Stimulated activated CD4-positive, alpha-beta T cell treated with anti-CD3 and anti-CD28 coated beads, Interleukin-15, amount 100 ng/mL, for 24 hours (primary cell): ENCODE measurements at regions not wholly inside any gene's neighbourhood (a gene's known extent, or its start where the extent isn't known, plus 50 kb on each side); places are given as distances from the start of the nearest gene placed in this dataset.
A peak's percentile ranks its signal among the peaks of the same experiment; 100 is the strongest.
"Not testable (repeated sequence)": the region's sequence is repeated elsewhere in the genome, so short reads cannot be mapped to it uniquely, and the experiment has no call there.

Experiments used
- DNase-seq: peaks from one replicate; pipeline ENCODE4 v3.0.0-alpha.2; 2020

- DNase-seq: no peak
These were observed 115.7 kb upstream of the S1PR3 start for GRCh38 chr9:88875400-88876120.

- DNase-seq: no peak
These were observed 111.1 kb upstream of the S1PR3 start for GRCh38 chr9:88880199-88880598.

- not testable (repeated sequence) for DNase-seq
These were observed 107.0 kb upstream of the S1PR3 start for GRCh38 chr9:88884291-88884690.

GRCh38 chr9:88886762-88887161, 104.5 kb upstream of the S1PR3 start:
- not testable (repeated sequence) for DNase-seq

DNA sequence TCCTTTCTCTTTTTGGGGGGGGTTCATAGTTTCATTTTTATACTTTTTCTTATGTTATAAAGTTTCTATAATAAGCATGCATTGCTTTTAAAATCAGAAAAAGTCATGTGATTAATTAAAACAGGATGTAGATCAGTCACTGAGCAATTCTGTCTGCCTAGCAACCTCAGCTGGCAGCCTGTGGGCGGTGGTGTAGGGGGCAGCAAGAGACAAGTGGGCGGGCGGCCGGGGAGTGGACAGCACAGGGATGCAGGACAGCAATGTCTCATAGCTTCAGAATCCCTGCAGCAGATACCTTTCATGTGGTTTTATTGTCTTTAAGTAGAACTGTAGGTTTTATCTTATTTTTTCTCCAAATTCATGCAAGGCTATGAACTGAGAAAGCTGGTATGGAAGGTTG, 101.9 kb upstream of the S1PR3 start:
- no peak for DNase-seq

GRCh38 chr9:88890546-88890945, 100.7 kb upstream of the S1PR3 start:
- DNase-seq: no peak

DNA sequence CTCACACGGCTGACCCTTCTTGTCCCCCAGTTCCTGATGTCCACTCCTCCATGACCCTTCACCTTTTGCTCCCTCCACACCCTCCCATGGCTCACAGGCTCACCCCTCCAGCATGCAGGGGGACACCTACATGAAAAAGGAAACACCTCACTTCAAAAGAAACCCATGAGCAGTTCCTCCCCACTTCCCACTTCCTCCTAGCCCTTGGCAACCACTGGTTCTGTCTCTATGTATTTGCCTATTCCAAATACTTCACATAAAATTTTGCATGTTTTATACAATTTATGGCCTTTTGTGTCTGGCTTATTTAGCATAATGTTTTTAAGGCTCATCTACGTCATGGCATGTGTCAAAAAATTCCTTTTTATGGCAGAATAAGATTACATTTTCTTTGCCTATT, 100.2 kb upstream of the S1PR3 start:
- no peak for DNase-seq

GRCh38 chr9:88892724-88893123, 98.5 kb upstream of the S1PR3 start:
- DNase-seq: no peak

DNA sequence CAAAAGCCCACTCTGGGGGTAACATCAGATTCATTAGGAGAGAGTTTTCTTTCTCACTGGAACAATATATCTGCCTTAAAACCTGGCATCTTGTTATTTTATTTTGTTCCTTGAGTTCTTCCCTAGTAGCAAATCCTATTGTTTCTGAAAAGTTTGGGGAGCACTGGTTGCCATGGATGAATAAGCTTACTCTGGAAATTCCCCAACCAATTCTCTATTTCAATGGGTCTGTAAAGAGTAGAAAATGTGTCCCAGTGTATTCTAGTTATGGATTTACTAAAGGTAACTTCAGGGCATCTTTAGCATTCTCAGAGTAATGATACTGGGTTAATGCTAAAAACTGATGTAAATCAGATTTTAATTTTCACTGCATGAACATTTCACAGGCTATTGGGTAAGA, 94.2 kb upstream of the S1PR3 start:
- DNase-seq: no peak

- DNase-seq: no peak
These were observed 93.1 kb upstream of the S1PR3 start for GRCh38 chr9:88898039-88898720.

GRCh38 chr9:88905506-88905905, 85.8 kb upstream of the S1PR3 start:
- no peak for DNase-seq

- no peak for DNase-seq
These were observed 75.4 kb upstream of the S1PR3 start for GRCh38 chr9:88915916-88916315.

DNA sequence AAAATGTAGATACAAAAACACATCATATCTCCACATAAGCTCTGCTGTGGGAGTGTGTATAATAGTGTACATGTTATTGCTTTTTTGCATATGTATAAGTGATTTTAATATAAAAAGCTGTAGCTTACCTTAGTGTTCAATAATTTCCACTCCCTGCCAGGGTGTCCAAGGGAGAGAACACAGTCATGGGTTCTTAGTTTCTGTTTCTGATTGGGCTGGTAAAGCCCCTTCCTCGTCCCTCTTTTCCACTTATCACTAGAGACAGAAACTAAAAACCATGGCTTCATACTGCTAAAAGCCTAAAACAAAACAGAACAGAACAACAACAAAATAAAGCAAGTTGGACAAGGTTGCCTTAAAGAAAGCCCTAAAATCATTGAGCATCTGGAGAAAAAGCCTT, 74.4 kb upstream of the S1PR3 start:
- no peak for DNase-seq

DNA sequence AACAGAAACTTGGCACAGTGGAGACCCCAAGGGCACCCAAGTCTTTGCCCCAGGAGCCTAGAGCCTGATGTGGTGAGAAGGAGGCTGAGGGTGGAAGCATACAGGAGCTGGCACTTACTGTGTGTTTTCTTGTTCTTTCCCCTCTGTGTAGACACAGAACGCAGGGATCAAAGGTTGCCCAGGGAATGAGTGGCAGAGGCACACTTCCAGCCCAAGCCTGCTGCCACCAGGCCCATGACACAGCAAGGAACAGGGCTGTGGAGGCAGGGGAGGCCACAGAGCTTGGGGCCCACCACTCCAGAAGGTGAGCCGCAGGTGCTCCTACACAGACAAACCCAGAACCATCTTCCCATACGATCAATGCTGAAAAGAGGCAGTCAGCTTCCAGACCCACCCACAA, 73.9 kb upstream of the S1PR3 start:
- no peak for DNase-seq

- DNase-seq: not testable (repeated sequence)
These were observed 72.7 kb upstream of the S1PR3 start for GRCh38 chr9:88918537-88918936.

GRCh38 chr9:88920645-88921044, 70.6 kb upstream of the S1PR3 start:
- no peak for DNase-seq

- DNase-seq: peak; percentile 70
These were observed 69.2 kb upstream of the S1PR3 start for GRCh38 chr9:88922091-88922490.

- no peak for DNase-seq
These were observed 68.2 kb upstream of the S1PR3 start for GRCh38 chr9:88923092-88923491.

DNA sequence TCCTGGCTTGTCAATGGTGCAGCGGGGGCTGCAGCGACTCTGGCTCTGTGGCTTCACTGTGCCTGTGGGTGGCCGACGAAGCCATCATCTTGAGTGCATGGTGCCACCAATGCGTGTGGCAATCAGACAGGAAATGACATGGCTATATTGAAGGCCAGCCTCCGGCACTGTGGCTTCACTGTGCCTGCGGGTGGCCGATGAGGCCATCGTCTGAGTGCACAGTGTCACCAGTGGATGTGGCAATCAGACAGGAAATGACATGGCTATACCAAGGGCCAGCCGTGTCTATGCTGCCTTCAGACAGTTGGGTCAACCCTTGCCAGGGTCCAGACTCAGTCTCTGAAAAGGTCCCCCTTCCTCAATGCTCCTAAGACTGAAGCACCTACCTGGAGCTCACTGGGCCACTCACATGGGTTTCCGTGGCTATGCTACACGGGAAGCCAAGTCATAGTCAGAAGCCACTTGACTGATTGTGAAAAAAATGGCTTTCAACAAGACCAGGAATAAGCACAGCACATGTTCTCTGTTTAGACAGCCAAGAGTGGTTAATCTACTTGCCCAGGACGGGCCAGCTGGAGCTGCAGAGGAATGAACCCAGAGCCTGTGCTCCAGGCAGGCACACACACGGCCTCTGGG, 67.5 kb upstream of the S1PR3 start:
- DNase-seq: peak; percentile 24

DNA sequence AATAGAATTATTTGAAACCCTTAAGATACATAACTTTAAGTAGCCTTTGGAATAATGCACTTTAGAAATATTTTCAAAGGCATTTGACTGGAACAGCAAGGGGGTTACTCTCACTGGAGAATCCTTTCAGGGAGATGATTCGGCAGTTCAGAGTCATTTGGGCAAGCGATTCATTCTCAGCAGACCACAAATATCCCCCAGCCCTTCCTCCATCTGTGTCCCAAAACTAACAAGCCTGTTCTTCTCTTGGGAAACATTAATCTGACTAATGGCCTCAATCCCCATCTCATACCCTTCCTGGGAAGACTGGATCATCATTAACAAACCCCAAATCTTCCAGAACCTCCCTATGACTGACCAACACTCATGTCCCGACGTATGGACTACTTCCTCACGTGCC, 65.8 kb upstream of the S1PR3 start:
- DNase-seq: no peak

- DNase-seq: no peak
These were observed 64.3 kb upstream of the S1PR3 start for GRCh38 chr9:88926781-88927505.

- DNase-seq: no peak
These were observed 63.8 kb upstream of the S1PR3 start for GRCh38 chr9:88927510-88927909.

- DNase-seq: no peak
These were observed 60.6 kb upstream of the S1PR3 start for GRCh38 chr9:88930716-88931115.

- no peak for DNase-seq
These were observed 58.5 kb upstream of the S1PR3 start for GRCh38 chr9:88932766-88933165.
